Type B pancreatic cell (in vitro differentiated cells): ENCODE measurements at regions not wholly inside any gene's neighbourhood (a gene's known extent, or its start where the extent isn't known, plus 50 kb on each side); places are given as distances from the start of the nearest gene placed in this dataset.

Source experiments
- DNase-seq: peaks from one replicate; pipeline ENCODE4 v3.0.0; 2021; ENCODE audit warnings: mixed read lengths; ENCODE audit not compliant: unreplicated experiment; ENCODE audit errors: extremely low spot score
- H3K27ac Mint-ChIP-seq: 2 replicates; pipeline ENCODE4 v1.8.0; 2021; ENCODE audit warnings: mild to moderate bottlenecking, mixed read lengths
- H3K27me3 Mint-ChIP-seq: 2 replicates; pipeline ENCODE4 v1.8.0; 2021; ENCODE audit warnings: mixed read lengths
- H3K36me3 Mint-ChIP-seq: 2 replicates; pipeline ENCODE4 v1.8.0; 2021; ENCODE audit warnings: mixed read lengths
- H3K4me1 Mint-ChIP-seq: one replicate; pipeline ENCODE4 v1.8.0; 2021; ENCODE audit warnings: mixed read lengths; ENCODE audit not compliant: unreplicated experiment
- H3K4me3 Mint-ChIP-seq: 2 replicates; pipeline ENCODE4 v1.8.0; 2021; ENCODE audit warnings: mild to moderate bottlenecking, mixed read lengths
- H3K9me3 Mint-ChIP-seq: 2 replicates; pipeline ENCODE4 v1.8.0; 2021; ENCODE audit warnings: mixed read lengths
- TF ChIP-seq, protein P1 (sequence below): fragments of 200-600 bp; sonication (generic); conservative IDR thresholded peaks from 2 replicates; pipeline ENCODE4 v1.5.0; 2021; ENCODE audit warnings: antibody characterized with exemption, mild to moderate bottlenecking

DNA sequence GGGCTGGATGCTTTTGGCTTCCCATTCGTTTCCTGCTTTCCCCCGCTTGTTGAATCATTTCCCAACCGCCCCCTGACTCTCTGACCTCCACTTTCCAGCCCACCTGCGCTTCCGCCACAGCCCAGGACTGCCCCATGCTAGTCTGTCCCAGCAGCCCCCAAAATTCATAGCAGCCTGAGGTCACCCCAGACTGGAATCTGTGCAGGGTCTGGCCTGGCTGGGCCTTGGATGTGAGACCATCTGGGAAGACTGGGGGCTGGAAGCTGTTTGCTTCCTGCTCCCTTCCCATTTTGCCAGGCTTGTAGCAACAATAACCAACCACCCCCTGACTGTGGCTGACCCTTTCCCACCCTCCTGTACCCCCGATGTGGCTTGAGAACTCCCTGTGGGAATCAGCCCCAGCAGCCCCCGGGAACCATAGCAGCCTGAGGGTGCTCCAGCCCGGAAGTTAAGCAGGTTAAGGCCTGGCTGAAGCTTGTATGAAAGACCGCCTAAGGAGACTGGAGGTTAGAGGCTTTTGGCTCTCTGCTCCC, 2290.8 kb downstream of the TP53TG3F start:
- Mint-ChIP-seq H3K36me3 (no peaks in the 10 kb centered on the region), H3K4me3 (no peak overlapping the region), H3K9me3 (no peaks in the 10 kb centered on the region), H3K4me1 (no peaks in the 10 kb centered on the region), H3K27ac (no peak overlapping the region), H3K27me3 (no peaks in the 10 kb centered on the region)
- TF ChIP-seq, protein P1, sequence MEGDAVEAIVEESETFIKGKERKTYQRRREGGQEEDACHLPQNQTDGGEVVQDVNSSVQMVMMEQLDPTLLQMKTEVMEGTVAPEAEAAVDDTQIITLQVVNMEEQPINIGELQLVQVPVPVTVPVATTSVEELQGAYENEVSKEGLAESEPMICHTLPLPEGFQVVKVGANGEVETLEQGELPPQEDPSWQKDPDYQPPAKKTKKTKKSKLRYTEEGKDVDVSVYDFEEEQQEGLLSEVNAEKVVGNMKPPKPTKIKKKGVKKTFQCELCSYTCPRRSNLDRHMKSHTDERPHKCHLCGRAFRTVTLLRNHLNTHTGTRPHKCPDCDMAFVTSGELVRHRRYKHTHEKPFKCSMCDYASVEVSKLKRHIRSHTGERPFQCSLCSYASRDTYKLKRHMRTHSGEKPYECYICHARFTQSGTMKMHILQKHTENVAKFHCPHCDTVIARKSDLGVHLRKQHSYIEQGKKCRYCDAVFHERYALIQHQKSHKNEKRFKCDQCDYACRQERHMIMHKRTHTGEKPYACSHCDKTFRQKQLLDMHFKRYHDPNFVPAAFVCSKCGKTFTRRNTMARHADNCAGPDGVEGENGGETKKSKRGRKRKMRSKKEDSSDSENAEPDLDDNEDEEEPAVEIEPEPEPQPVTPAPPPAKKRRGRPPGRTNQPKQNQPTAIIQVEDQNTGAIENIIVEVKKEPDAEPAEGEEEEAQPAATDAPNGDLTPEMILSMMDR, result no peak
- DNase-seq, result no peak

GRCh38 chr16:35750701-35751104, 2291.3 kb downstream of the TP53TG3F start:
- Mint-ChIP-seq H3K36me3 (no peaks in the 10 kb centered on the region), H3K4me3 (no peak overlapping the region), H3K4me1 (no peaks in the 10 kb centered on the region), H3K27ac (no peak overlapping the region), H3K9me3 (no peaks in the 10 kb centered on the region), H3K27me3 (no peaks in the 10 kb centered on the region)
- TF ChIP-seq, protein P1, result no peak
- no peak for DNase-seq

GRCh38 chr16:35751191-35751941, 2292.0 kb downstream of the TP53TG3F start:
- no peak for DNase-seq
- Mint-ChIP-seq H3K36me3 (no peaks in the 10 kb centered on the region), H3K4me1 (no peaks in the 10 kb centered on the region), H3K27me3 (no peaks in the 10 kb centered on the region), H3K4me3 (no peak overlapping the region), H3K9me3 (no peaks in the 10 kb centered on the region), H3K27ac (no peak overlapping the region)
- TF ChIP-seq, protein P1, result no peak

GRCh38 chr16:35752012-35752772, 2292.8 kb downstream of the TP53TG3F start:
- Mint-ChIP-seq H3K4me3 (no peak overlapping the region), H3K4me1 (no peaks in the 10 kb centered on the region), H3K27ac (no peak overlapping the region), H3K9me3 (no peaks in the 10 kb centered on the region), H3K36me3 (no peaks in the 10 kb centered on the region), H3K27me3 (no peaks in the 10 kb centered on the region)
- TF ChIP-seq, protein P1, result no peak
- DNase-seq, result no peak

DNA sequence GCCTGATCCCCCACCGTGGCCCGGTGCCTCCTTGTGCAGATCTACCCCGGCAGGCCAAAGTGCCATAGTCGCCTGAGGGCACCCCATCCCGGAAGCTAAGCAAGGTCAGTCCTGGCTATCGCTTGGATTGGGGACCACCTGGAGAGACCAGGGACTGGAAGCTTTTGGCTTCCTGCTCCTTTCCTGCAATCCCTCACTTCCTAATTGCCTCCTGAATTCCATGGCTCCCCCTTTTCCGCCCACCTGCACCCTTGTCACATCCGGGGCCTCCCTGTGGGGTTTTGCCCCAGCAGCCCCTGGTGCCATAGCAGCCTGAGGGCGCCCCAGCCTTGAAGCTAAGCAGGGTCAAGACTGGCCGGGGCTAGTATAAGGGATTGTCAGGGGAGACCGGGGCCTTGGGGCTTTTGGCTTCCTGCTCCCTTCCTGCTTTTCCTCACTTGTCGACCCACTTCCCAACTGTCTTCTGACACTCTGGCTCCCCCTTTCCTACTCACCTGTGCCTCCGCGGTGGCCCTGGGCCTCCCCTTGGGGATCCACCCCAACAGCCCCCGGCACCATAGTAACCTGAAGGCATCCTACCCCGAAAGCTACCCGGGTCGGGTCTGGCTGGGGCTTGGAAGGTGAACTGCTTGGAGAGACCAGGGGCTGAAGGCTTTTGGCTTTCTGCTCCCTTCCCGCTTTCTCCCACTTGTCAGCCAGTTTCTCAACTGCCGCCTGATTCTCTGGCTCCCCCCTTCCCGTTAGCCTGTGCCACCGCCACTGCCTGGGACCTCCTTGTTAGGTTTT, 2293.6 kb downstream of the TP53TG3F start:
- H3K27me3 Mint-ChIP-seq, result no peaks in the 10 kb centered on the region
- no peak for DNase-seq
- no peaks in the 10 kb centered on the region for H3K4me1 Mint-ChIP-seq
- no peaks in the 10 kb centered on the region for H3K36me3 Mint-ChIP-seq
- TF ChIP-seq, protein P1, result no peak
- H3K27ac Mint-ChIP-seq, result no peak overlapping the region
- no peak overlapping the region for H3K4me3 Mint-ChIP-seq
- H3K9me3 Mint-ChIP-seq, result no peaks in the 10 kb centered on the region
